GM12873 (cell line): ENCODE measurements at regions not wholly inside any gene's neighbourhood (a gene's known extent, or its start where the extent isn't known, plus 50 kb on each side); places are given as distances from the start of the nearest gene placed in this dataset.

Experiments used
- TF ChIP-seq, protein P1 (sequence below): IDR thresholded peaks from 2 replicates; pipeline ENCODE4 v1.5.1; 2012; ENCODE audit warnings: low read depth, mild to moderate bottlenecking, moderate library complexity, low read length, control low read depth; ENCODE audit not compliant: insufficient read depth; ENCODE audit errors: missing control alignments

DNA sequence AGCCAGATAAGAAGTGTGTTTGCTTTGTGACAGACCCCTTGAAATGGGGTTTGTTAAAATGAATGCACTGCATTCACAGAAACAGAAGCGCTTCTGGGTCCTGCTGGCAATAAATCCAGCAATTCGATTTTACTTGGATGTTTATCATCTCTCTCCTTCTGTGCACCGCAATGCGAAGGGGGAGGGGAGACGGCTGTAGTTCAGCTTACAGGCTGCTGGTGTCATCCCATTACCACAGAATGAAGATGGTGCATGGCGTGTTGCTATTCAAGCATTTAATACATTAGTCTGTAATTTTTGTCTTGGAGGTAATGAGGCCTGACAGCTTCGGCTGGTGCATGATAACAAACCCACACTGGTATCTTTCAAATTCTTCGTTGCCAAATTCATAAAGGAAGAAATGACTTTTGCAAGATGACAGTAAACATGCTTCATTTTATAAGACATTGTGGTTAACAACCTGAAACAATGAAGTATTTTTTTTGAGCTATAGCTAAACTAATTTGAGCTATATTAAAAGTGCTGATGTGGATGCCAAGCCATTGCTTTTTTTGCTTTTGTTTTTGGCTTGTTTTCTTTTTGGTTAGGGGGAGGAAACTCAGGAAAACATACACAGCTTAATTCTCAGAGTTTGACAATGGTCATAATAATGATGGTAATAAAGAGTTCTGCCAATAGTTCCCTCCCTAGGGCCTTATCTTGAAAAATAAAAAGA, 418.3 kb downstream of the OTOL1 start:
- TF ChIP-seq, protein P1, sequence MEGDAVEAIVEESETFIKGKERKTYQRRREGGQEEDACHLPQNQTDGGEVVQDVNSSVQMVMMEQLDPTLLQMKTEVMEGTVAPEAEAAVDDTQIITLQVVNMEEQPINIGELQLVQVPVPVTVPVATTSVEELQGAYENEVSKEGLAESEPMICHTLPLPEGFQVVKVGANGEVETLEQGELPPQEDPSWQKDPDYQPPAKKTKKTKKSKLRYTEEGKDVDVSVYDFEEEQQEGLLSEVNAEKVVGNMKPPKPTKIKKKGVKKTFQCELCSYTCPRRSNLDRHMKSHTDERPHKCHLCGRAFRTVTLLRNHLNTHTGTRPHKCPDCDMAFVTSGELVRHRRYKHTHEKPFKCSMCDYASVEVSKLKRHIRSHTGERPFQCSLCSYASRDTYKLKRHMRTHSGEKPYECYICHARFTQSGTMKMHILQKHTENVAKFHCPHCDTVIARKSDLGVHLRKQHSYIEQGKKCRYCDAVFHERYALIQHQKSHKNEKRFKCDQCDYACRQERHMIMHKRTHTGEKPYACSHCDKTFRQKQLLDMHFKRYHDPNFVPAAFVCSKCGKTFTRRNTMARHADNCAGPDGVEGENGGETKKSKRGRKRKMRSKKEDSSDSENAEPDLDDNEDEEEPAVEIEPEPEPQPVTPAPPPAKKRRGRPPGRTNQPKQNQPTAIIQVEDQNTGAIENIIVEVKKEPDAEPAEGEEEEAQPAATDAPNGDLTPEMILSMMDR: no peak

DNA sequence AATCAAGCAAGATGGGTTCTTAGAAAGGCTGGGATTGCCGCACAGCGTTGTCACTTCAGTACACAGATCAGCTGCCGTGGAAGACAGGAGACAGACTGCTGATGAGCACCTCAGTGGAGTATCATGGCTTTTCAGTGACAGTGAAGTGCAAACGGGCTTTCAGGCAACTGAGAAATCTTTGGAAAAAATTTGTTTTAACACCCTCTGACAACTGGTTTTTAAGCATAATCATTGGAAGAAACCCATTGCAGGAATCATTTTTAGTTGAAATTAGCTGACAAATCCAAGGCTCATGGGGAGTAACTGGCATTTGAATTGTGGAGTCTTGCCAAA, 418.8 kb downstream of the OTOL1 start:
- TF ChIP-seq, protein P1: no peak

DNA sequence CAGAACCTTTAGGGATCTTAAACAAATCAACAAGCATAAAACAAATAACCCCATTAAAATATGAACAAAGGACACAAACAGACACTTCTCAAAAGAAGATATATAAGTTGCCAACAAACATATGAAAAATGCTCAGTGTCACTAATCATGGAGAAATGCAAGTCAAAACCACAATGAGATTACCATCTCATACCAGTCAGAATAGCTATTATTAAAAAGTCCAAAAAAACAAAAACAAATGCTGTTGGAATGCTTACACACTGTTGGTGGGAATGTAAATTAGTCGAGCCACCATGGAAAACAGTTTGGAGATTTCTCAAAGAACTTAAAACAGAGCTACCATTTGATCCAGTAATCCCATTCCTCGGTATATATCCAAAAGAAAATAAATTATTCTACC, 423.6 kb downstream of the OTOL1 start:
- TF ChIP-seq, protein P1: no peak

DNA sequence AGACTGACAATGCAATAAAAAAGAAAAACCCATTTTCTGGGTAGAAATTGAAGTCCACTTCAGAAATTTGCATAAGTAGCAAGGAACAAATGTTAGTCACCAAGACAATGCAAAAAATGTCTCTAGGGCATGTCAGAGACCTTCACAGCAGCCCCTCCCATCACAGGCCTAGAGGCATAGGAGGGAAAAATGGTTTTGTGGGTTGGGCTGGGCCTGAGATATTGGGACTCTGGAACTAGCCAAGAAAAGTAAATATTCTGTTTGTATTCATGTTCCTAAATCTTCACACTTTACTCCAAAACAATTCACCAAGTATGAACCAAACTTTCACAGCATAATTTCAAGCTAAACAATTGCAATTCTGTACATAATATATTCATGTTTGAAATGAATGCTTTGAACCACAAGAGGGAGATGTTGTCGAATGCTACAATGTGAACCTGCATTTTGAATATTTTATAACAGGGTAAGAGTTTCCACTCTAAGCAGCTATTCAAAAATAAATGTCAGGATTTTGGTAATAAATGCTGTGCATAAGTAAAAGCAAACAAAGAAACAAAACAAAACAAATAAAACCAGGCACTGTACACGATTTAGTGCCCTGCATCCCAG, 429.2 kb downstream of the OTOL1 start:
- TF ChIP-seq, protein P1: no peak

DNA sequence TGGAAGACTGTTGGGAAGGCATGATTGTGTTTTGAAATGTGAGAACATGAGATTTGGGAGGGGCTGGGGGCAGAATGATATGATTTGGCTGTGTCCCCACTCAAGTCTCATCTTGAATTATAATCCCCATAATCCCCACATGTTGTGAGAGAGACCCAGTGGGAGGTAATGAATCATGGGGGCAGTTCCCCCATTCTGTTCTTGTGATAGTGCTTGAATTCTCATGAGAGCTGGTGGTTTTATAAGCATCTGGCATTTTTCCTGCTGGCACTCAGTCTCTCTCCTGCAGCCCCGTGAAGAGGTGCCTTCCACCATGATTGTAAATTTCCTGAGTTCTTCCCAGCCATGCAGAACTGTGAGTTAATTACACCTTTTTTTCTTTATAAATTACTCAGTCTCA, 430.5 kb downstream of the OTOL1 start:
- TF ChIP-seq, protein P1: no peak

DNA sequence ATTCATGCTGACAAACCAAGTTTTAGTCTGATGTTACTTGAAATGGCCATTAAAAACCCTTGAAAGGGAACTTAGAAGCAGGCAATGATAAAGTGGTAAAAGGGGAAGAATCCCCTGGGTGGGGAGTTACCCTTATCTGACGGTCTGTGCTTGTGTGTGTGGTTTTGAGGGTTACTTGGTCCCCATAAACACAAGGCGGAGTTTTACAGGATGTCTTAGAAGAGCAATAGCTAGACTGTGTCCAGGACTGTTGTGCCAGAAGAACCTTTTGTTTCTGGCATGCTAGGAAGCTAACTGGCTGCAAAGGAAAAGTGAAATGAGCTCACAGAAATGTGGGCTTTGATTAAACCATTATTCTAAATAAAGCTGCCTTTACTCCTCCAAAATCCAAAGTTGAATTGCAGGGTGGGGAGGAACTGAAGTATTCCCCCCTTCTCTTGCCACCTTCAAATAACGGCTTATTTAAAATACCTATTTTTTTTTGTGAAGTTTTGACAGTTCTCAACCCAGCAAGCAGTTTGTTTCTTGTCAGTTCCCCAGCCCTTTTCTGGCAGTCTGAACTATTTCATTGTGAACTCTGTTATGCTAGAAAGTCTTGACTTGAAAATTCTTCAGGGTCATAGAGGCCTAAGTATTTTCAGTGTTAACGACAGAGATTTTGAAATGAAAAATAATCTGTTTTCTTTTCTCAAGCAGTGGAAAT, 443.5 kb downstream of the OTOL1 start:
- TF ChIP-seq, protein P1: no peak

DNA sequence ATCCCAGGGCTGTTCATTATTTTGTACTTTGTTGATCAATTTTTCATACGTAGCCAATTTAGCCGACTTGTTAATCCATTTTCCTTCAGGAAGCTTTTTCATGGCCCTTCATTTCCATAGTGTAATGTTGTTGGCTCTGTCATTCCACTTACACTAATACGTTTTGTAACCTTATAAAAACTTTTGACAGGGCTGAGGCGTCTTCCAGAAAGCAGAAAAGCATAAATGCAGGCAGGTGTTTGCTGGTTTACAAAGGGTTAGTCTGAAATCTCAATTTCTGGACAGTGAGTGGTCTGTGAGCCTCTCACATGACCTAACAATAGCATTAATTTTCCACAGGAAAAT, 444.0 kb downstream of the OTOL1 start:
- TF ChIP-seq, protein P1: no peak
